SK-N-SH (cell line): ENCODE measurements at regions not wholly inside any gene's neighbourhood (a gene's known extent, or its start where the extent isn't known, plus 50 kb on each side); places are given as distances from the start of the nearest gene placed in this dataset.

ENCODE experiments used
- CTCF ChIA-PET: fragments of 300-600, 350-600 bp; formaldehyde crosslinking; extraction: SDS; loops from one replicate; lab custom pipeline; 2021; lab: Yijun Ruan, JAX
- POLR2A ChIA-PET: fragments of 350-600 bp; sonication (Branson Sonifier 250); formaldehyde crosslinking; extraction: SDS; loops from one replicate; lab custom pipeline; 2020; ENCODE audit warnings: antibody characterized with exemption, inconsistent platforms; lab: Yijun Ruan, JAX
- DNase-seq: peaks from one replicate; pipeline ENCODE4 v3.0.0; 2012
- H2AFZ ChIP-seq: fragments of 200-600 bp; sonication (generic); 2 replicates; pipeline ENCODE4 v1.8.1; 2016; ENCODE audit warnings: antibody characterized with exemption, mild to moderate bottlenecking, low read depth
- H3F3A ChIP-seq: fragments of 200-600 bp; sonication (generic); replicated peaks from 2 replicates; pipeline ENCODE3; 2016; ENCODE audit warnings: antibody characterized with exemption, mild to moderate bottlenecking; ENCODE audit not compliant: insufficient read depth
- H3K27ac ChIP-seq, 2 experiments: fragments of 200-500 bp in 1 of 2; fragments of 200-600 bp in 1 of 2; sonication (Bioruptor generic) in 1 of 2; sonication (generic), shearing (Covaris generic) in 1 of 2; 2 replicates each; pipeline versions ENCODE4 v1.5.1 to v1.6.1; 2014 to 2016; ENCODE audit warnings: low read depth in 2 of 2, inconsistent platforms in 1 of 2, low read length in 1 of 2, mild to moderate bottlenecking in 1 of 2, mixed read lengths in 1 of 2
- H3K27me3 ChIP-seq: fragments of 200-600 bp; sonication (generic), shearing (Covaris generic); 2 replicates; pipeline ENCODE4 v1.6.1; 2016; ENCODE audit warnings: mixed run types; ENCODE audit not compliant: insufficient read depth
- H3K36me3 ChIP-seq, 2 experiments: fragments of 200-500 bp in 1 of 2; fragments of 200-600 bp in 1 of 2; sonication (Bioruptor generic) in 1 of 2; sonication (generic) in 1 of 2; replicated peaks in 1 of 2; 2 replicates each; pipeline versions ENCODE3 to v1.5.1; 2014 to 2016; ENCODE audit warnings: low read length in 1 of 2, mild to moderate bottlenecking in 1 of 2; ENCODE audit not compliant: insufficient read depth in 2 of 2, control insufficient read depth in 1 of 2
- H3K4me1 ChIP-seq, 2 experiments: fragments of 200-500 bp in 1 of 2; fragments of 200-600 bp in 1 of 2; sonication (Bioruptor generic) in 1 of 2; sonication (generic), shearing (Covaris generic) in 1 of 2; 2 replicates each; pipeline versions ENCODE4 v1.5.1 to v1.6.1; 2014 to 2016; ENCODE audit warnings: low read depth in 1 of 2, low read length in 1 of 2, mixed run types in 1 of 2; ENCODE audit not compliant: insufficient read depth in 2 of 2, control insufficient read depth in 1 of 2
- H3K4me2 ChIP-seq: fragments of 200-600 bp; sonication (generic), shearing (Covaris generic); 2 replicates; pipeline ENCODE4 v1.6.1; 2017; ENCODE audit warnings: mixed run types
- H3K4me3 ChIP-seq, 2 experiments: fragments of 200-500 bp in 1 of 2; fragments of 200-600 bp in 1 of 2; sonication (Bioruptor generic) in 1 of 2; sonication (generic), shearing (Covaris generic) in 1 of 2; 2 replicates each; pipeline versions ENCODE4 v1.5.1 to v1.8.1; 2014 to 2016; ENCODE audit warnings: low read depth in 2 of 2, inconsistent platforms in 1 of 2, low read length in 1 of 2, mild to moderate bottlenecking in 1 of 2, mixed read lengths in 1 of 2, moderate library complexity in 1 of 2
- H3K79me2 ChIP-seq: fragments of 200-600 bp; sonication (generic); 2 replicates; pipeline ENCODE4 v1.8.1; 2017; ENCODE audit warnings: mild to moderate bottlenecking; ENCODE audit not compliant: insufficient read depth
- H3K9ac ChIP-seq: fragments of 200-600 bp; sonication (generic); 2 replicates; pipeline ENCODE4 v1.6.1; 2017; ENCODE audit warnings: mixed run types
- H3K9me2 ChIP-seq: fragments of 200-600 bp; sonication (generic); 2 replicates; pipeline ENCODE4 v1.6.1; 2017; ENCODE audit warnings: mixed run types
- H3K9me3 ChIP-seq: fragments of 200-600 bp; sonication (generic); 2 replicates; pipeline ENCODE4 v1.6.1; 2017; ENCODE audit warnings: mixed run types, mild to moderate bottlenecking, moderate library complexity
- H4K20me1 ChIP-seq: fragments of 200-600 bp; sonication (generic); 2 replicates; pipeline ENCODE4 v1.6.1; 2017; ENCODE audit warnings: mild to moderate bottlenecking, mixed run types; ENCODE audit not compliant: insufficient read depth
- CHD2 ChIP-seq: fragments of 150-350 bp; IDR thresholded peaks from 2 replicates; pipeline ENCODE4 v1.6.1; 2018; ENCODE audit warnings: low read length; ENCODE audit not compliant: partially characterized antibody
- CTCF ChIP-seq: fragments of 200-600 bp; sonication (generic); IDR thresholded peaks from 2 replicates; pipeline ENCODE4 v1.6.1; 2017; ENCODE audit warnings: antibody characterized with exemption, mild to moderate bottlenecking, moderate library complexity
- EP300 ChIP-seq, 2 experiments: IDR thresholded peaks; 2 replicates each; pipeline versions ENCODE4 v1.4.0 to v1.6.1; 2012; ENCODE audit warnings: borderline replicate concordance in 1 of 2, low read depth in 1 of 2, low read length in 1 of 2
- FOXJ3 ChIP-seq: sonication (generic); formaldehyde crosslinking; IDR thresholded peaks from 2 replicates; pipeline ENCODE4 v1.5.1; 2020; ENCODE audit warnings: mild to moderate bottlenecking, missing genetic modification reagents
- FOXM1 ChIP-seq: IDR thresholded peaks from 2 replicates; pipeline ENCODE4 v1.4.0; 2012; ENCODE audit warnings: low read depth, mild to moderate bottlenecking
- MAX ChIP-seq: IDR thresholded peaks from 2 replicates; pipeline ENCODE4 v1.4.0; 2012; ENCODE audit warnings: low read depth
- MXI1 ChIP-seq: IDR thresholded peaks from 2 replicates; pipeline ENCODE4 v1.6.1; 2012; ENCODE audit warnings: mild to moderate bottlenecking, low read depth, low read length, improper control_type of control experiment
- RAD21 ChIP-seq: IDR thresholded peaks from 2 replicates; pipeline ENCODE4 v1.6.1; 2012; ENCODE audit warnings: mild to moderate bottlenecking, low read length
- RCOR1 ChIP-seq: fragments of 150-350 bp; IDR thresholded peaks from 2 replicates; pipeline ENCODE4 v1.6.1; 2017; ENCODE audit warnings: antibody characterized with exemption, low read length
- REST ChIP-seq: IDR thresholded peaks from 2 replicates; pipeline ENCODE4 v1.6.1; 2012; ENCODE audit warnings: mild to moderate bottlenecking, low read depth, low read length, moderate library complexity
- RXRA ChIP-seq: IDR thresholded peaks from 2 replicates; pipeline ENCODE4 v1.4.0; 2012; ENCODE audit warnings: low read depth, mild to moderate bottlenecking, borderline replicate concordance
- SMC3 ChIP-seq: IDR thresholded peaks from 2 replicates; pipeline ENCODE4 v1.6.1; 2012; ENCODE audit warnings: low read depth, low read length, improper control_type of control experiment
- TEAD4 ChIP-seq: IDR thresholded peaks from 2 replicates; pipeline ENCODE4 v1.4.0; 2012; ENCODE audit warnings: mild to moderate bottlenecking, borderline replicate concordance; ENCODE audit not compliant: insufficient read depth
- USF1 ChIP-seq: IDR thresholded peaks from 2 replicates; pipeline ENCODE4 v1.4.0; 2012; ENCODE audit warnings: low read depth, borderline replicate concordance
- USF2 ChIP-seq: fragments of 150-350 bp; IDR thresholded peaks from 2 replicates; pipeline ENCODE4 v1.6.1; 2017; ENCODE audit warnings: antibody characterized with exemption, low read length, low read depth, borderline replicate concordance
- YY1 ChIP-seq: IDR thresholded peaks from 2 replicates; pipeline ENCODE4 v1.4.0; 2012; ENCODE audit warnings: low read depth, mild to moderate bottlenecking
- WGBS: methylation state at CpG from one replicate; pipeline ENCODE4 v1.1.6; 2017; ENCODE audit warnings: low lambda C conversion rate; 5-methylcytosine and 5-hydroxymethylcytosine counted together

GRCh38 chr3:89973156-89973555 is 865.7 kb downstream of the EPHA3 start:
- Histone ChIP-seq H3K9me3 (no peaks in the 10 kb centered on the region), H3K4me2 (no peak overlapping the region), H3K79me2 (no peaks in the 10 kb centered on the region), H4K20me1 (no peaks in the 10 kb centered on the region), H3K27me3 (no peaks in the 10 kb centered on the region), H3K4me3 (no peak overlapping the region), H2AFZ (no peak overlapping the region), H3F3A (no peaks in the 10 kb centered on the region), H3K36me3 (no peaks in the 10 kb centered on the region), H3K9ac (no peak overlapping the region), H3K27ac (no peak overlapping the region), H3K9me2 (no peaks in the 10 kb centered on the region), H3K4me1 (no peaks in the 10 kb centered on the region)
- WGBS, result 9% methylated on average over 2 of the region's 2 CpGs
- DNase-seq, result no peak
- CTCF ChIA-PET, result no interaction called here
- POLR2A ChIA-PET, result no interaction called here
- TF ChIP-seq FOXJ3 (CRISPR knock-in tag) (no peak), TEAD4 (no peak), MAX (no peak), FOXM1 (no peak), REST (no peak), YY1 (no peak), USF1 (no peak), RCOR1 (no peak), MXI1 (no peak), SMC3 (no peak), EP300 (IDR thresholded peaks at IDR 0.05; ENCODE audit: borderline replicate concordance in 1 of 2, low read depth in 1 of 2, low read length in 1 of 2) (no peak), USF2 (no peak), CHD2 (no peak), RXRA (no peak), RAD21 (no peak), CTCF (no peak)
